H1 (cell line): ENCODE measurements at regions not wholly inside any gene's neighbourhood (a gene's known extent, or its start where the extent isn't known, plus 50 kb on each side); places are given as distances from the start of the nearest gene placed in this dataset.

Source experiments
- CTCF ChIA-PET: fragments of 300-600 bp; sonication (Branson Sonifier 250); formaldehyde crosslinking; loops from one replicate; lab custom pipeline; 2021; ENCODE audit not compliant: partially characterized antibody; lab: Charles Lee
- POLR2A ChIA-PET: fragments of 300-600 bp; sonication (Branson Sonifier 250); formaldehyde crosslinking; loops from one replicate; lab custom pipeline; 2021; ENCODE audit warnings: inconsistent platforms; ENCODE audit not compliant: partially characterized antibody; lab: Charles Lee
- DNase-seq, 2 experiments: peaks; one replicate each; pipeline versions ENCODE4 v3.0.0 to v3.0.0-alpha.2; 2010 to 2022; ENCODE audit warnings: low spot score in 2 of 2, low read depth in 1 of 2, mixed read lengths in 1 of 2
- FAIRE-seq: peaks from 2 replicates; lab custom pipeline; 2011; peaks lifted over from hg19 to GRCh38; lab: Jason Lieb, UNC
- H2AFZ ChIP-seq: 2 replicates; pipeline ENCODE4 v1.8.1; 2012; ENCODE audit warnings: low read length, inconsistent platforms
- H2AK5ac ChIP-seq: 2 replicates; pipeline ENCODE4 v1.6.1; 2013; ENCODE audit warnings: low read depth, low read length
- H2BK120ac ChIP-seq: replicated peaks from 2 replicates; pipeline ENCODE3; 2013; ENCODE audit warnings: low read depth, low read length, inconsistent platforms
- H2BK12ac ChIP-seq: 2 replicates; pipeline ENCODE4 v1.6.1; 2013; ENCODE audit warnings: low read depth, low read length
- H2BK15ac ChIP-seq: 2 replicates; pipeline ENCODE4 v1.6.1; 2013; ENCODE audit warnings: low read length
- H2BK20ac ChIP-seq: 2 replicates; pipeline ENCODE4 v1.6.1; 2013; ENCODE audit warnings: low read length
- H2BK5ac ChIP-seq: 2 replicates; pipeline ENCODE4 v1.6.1; 2013; ENCODE audit warnings: low read depth, low read length
- H3K14ac ChIP-seq: 2 replicates; pipeline ENCODE4 v1.6.1; 2013; ENCODE audit warnings: inconsistent platforms; ENCODE audit not compliant: insufficient read length
- H3K18ac ChIP-seq: 2 replicates; pipeline ENCODE4 v1.6.1; 2013; ENCODE audit warnings: low read length; ENCODE audit errors: extremely low read depth
- H3K23ac ChIP-seq: 2 replicates; pipeline ENCODE4 v1.6.1; 2013; ENCODE audit warnings: inconsistent platforms; ENCODE audit not compliant: insufficient read length
- H3K23me2 ChIP-seq: 2 replicates; pipeline ENCODE4 v1.6.1; 2013; ENCODE audit warnings: low read depth, low read length
- H3K27ac ChIP-seq: 2 replicates; pipeline ENCODE4 v1.6.1; 2011; ENCODE audit warnings: low read depth, low read length, inconsistent platforms
- H3K27me3 ChIP-seq, 4 experiments: replicated peaks in 1 of 4; 1 replicate in 1 of 4; 2 replicates in 3 of 4; pipeline versions ENCODE4 v1.6.1 to v1.8.1; 2011 to 2013; ENCODE audit warnings: low read length in 3 of 4, mild to moderate bottlenecking in 3 of 4, inconsistent platforms in 2 of 4, mixed read lengths in 2 of 4, moderate library complexity in 1 of 4; ENCODE audit not compliant: control insufficient read depth in 3 of 4, insufficient read depth in 3 of 4; ENCODE audit errors: extremely low read depth in 1 of 4
- H3K36me3 ChIP-seq, 4 experiments: 2 replicates each; pipeline versions ENCODE4 v1.6.1 to v1.8.1; 2011 to 2013; ENCODE audit warnings: mild to moderate bottlenecking in 4 of 4, low read length in 3 of 4, moderate library complexity in 2 of 4, control low read depth in 1 of 4, inconsistent platforms in 1 of 4; ENCODE audit not compliant: insufficient read depth in 4 of 4, control insufficient read depth in 2 of 4
- H3K4ac ChIP-seq: replicated peaks from 2 replicates; pipeline ENCODE3; 2013; ENCODE audit warnings: low read length, low read depth, mixed read lengths, inconsistent platforms; ENCODE audit not compliant: insufficient read length
- H3K4me1 ChIP-seq, 4 experiments: replicated peaks in 1 of 4; 1 replicate in 1 of 4; 2 replicates in 3 of 4; pipeline versions ENCODE4 v1.6.1 to v1.8.1; 2011 to 2013; ENCODE audit warnings: low read length in 3 of 4, inconsistent platforms in 2 of 4, mixed read lengths in 1 of 4; ENCODE audit not compliant: insufficient read depth in 4 of 4, control insufficient read depth in 3 of 4
- H3K4me2 ChIP-seq, 2 experiments: 2 replicates each; pipeline versions ENCODE4 v1.6.1 to v1.8.1; 2011 to 2013; ENCODE audit warnings: low read depth in 2 of 2, low read length in 2 of 2, control low read depth in 1 of 2, inconsistent platforms in 1 of 2, mild to moderate bottlenecking in 1 of 2; ENCODE audit not compliant: insufficient read depth in 1 of 2
- H3K4me3 ChIP-seq, 4 experiments: fragments of 200-600, 300-600 bp in 1 of 4; sonication (generic), shearing (Covaris generic), sonication (Bioruptor Twin) in 1 of 4; 2 replicates each; pipeline versions ENCODE4 v1.5.1 to v1.8.1; 2011 to 2016; ENCODE audit warnings: low read length in 4 of 4, low read depth in 3 of 4, control low read depth in 2 of 4, inconsistent platforms in 2 of 4, mild to moderate bottlenecking in 2 of 4, mixed read lengths in 1 of 4, moderate library complexity in 1 of 4; ENCODE audit not compliant: insufficient read depth in 2 of 4; ENCODE audit errors: extremely low read depth in 1 of 4
- H3K56ac ChIP-seq: replicated peaks from 2 replicates; pipeline ENCODE3; 2013; ENCODE audit warnings: low read depth, mild to moderate bottlenecking, mixed read lengths, low read length, inconsistent platforms; ENCODE audit not compliant: insufficient read length
- H3K79me1 ChIP-seq: 2 replicates; pipeline ENCODE4 v1.6.1; 2013; ENCODE audit warnings: low read depth, low read length, control low read depth
- H3K79me2 ChIP-seq, 2 experiments: 2 replicates each; pipeline versions ENCODE4 v1.6.1 to v1.8.1; 2012 to 2013; ENCODE audit warnings: low read length in 2 of 2, mild to moderate bottlenecking in 2 of 2, inconsistent platforms in 1 of 2; ENCODE audit not compliant: insufficient read depth in 2 of 2, control insufficient read depth in 1 of 2
- H3K9ac ChIP-seq, 4 experiments: replicated peaks in 1 of 4; 1 replicate in 1 of 4; 2 replicates in 3 of 4; pipeline versions ENCODE4 v1.6.1 to v1.8.1; 2011 to 2013; ENCODE audit warnings: low read depth in 3 of 4, low read length in 3 of 4, control low read depth in 2 of 4, mild to moderate bottlenecking in 2 of 4, moderate library complexity in 2 of 4, inconsistent platforms in 1 of 4; ENCODE audit errors: extremely low read depth in 1 of 4
- H3K9me3 ChIP-seq, 2 experiments: 2 replicates each; pipeline versions ENCODE4 v1.6.1 to v1.8.1; 2012 to 2013; ENCODE audit warnings: mild to moderate bottlenecking in 2 of 2, moderate library complexity in 2 of 2, control low read depth in 1 of 2, inconsistent platforms in 1 of 2, low read depth in 1 of 2, low read length in 1 of 2, mixed read lengths in 1 of 2; ENCODE audit not compliant: insufficient read depth in 2 of 2
- H4K20me1 ChIP-seq, 2 experiments: replicated peaks in 1 of 2; 2 replicates each; pipeline versions ENCODE3 to v1.8.1; 2011 to 2013; ENCODE audit warnings: inconsistent platforms in 2 of 2, low read length in 2 of 2, mild to moderate bottlenecking in 1 of 2; ENCODE audit not compliant: insufficient read depth in 2 of 2, control insufficient read depth in 1 of 2
- H4K5ac ChIP-seq: 2 replicates; pipeline ENCODE4 v1.6.1; 2013; ENCODE audit warnings: low read length, low read depth, mixed read lengths, inconsistent platforms; ENCODE audit not compliant: insufficient read length
- H4K8ac ChIP-seq: 2 replicates; pipeline ENCODE4 v1.8.0; 2013; ENCODE audit warnings: mild to moderate bottlenecking, moderate library complexity, low read length, inconsistent platforms; ENCODE audit not compliant: insufficient read depth; ENCODE audit errors: extremely low read depth
- H4K91ac ChIP-seq: replicated peaks from 2 replicates; pipeline ENCODE3; 2013; ENCODE audit warnings: low read length, mixed read lengths, inconsistent platforms; ENCODE audit not compliant: insufficient read length
- SIX5 ChIP-seq: IDR thresholded peaks from 2 replicates; pipeline ENCODE4 v1.6.1; 2011; ENCODE audit warnings: mild to moderate bottlenecking, low read depth, low read length
- WGBS, 2 experiments: shearing (Covaris generic) in 1 of 2; methylation state at CpG; one replicate each; pipeline versions ENCODE4 v1.1.6 to v1.1.7; 2013 to 2015; ENCODE audit warnings: low lambda C conversion rate in 2 of 2, mixed read lengths in 2 of 2, inconsistent platforms in 1 of 2, low coverage in 1 of 2, missing lambda C conversion rate in 1 of 2; ENCODE audit not compliant: insufficient replicate concordance in 2 of 2, insufficient coverage in 1 of 2, insufficient read length in 1 of 2; ENCODE audit errors: extremely low coverage in 1 of 2, missing lambda C conversion rate in 1 of 2; 5-methylcytosine and 5-hydroxymethylcytosine counted together

DNA sequence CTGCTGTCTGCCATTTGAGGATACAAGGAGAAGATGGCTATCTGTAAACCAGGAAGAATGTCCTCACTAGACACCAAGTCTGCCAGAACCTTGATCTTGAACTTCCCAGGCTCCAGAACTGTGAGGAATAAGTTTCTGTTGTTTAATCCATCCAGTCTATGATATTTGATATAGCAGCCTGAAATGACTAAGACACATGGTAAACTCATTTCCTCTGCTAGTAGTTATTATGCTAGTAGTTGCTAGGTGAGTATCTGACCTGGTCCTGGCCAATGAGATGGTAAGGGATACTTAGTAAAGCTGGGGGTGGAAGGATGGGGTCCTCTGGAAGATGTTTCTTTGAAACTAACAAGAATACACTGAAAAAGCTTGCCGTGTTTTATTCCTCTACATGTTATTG lies 280.7 kb upstream of the ARHGEF26 start:
- Histone ChIP-seq H3K4me1 (no peaks in the 10 kb centered on the region), H3K23ac (no peak overlapping the region), H3K4me2 (no peak overlapping the region), H2BK5ac (no peak overlapping the region), H4K91ac (no peak overlapping the region), H3K14ac (no peak overlapping the region), H2AFZ (no peak overlapping the region), H3K36me3 (no peaks in the 10 kb centered on the region), H3K4ac (no peak overlapping the region), H2BK15ac (no peak overlapping the region), H3K27ac (no peak overlapping the region), H2AK5ac (no peak overlapping the region), H3K4me3 (no peak overlapping the region), H4K5ac (no peak overlapping the region), H3K23me2 (no peaks in the 10 kb centered on the region), H4K8ac (no peak overlapping the region), H3K79me2 (no peaks in the 10 kb centered on the region), H3K56ac (no peak overlapping the region), H2BK12ac (no peak overlapping the region), H2BK20ac (no peak overlapping the region), H3K79me1 (no peaks in the 10 kb centered on the region), H3K18ac (no peak overlapping the region), H3K27me3 (no peaks in the 10 kb centered on the region), H3K9me3 (no peaks in the 10 kb centered on the region), H4K20me1 (no peaks in the 10 kb centered on the region), H2BK120ac (no peak overlapping the region), H3K9ac (no peak overlapping the region)
- no peak for FAIRE-seq
- WGBS, 2 experiments: 83% methylated on average over 1 of the region's 1 CpG; no CpG with 5 or more reads in 1 of the 2 experiments
- POLR2A ChIA-PET: no interaction called here
- CTCF ChIA-PET: no interaction called here
- no peak for DNase-seq
- no peak for TF ChIP-seq SIX5
